ENCODE measurements at regions not wholly inside any gene's neighbourhood (a gene's known extent, or its start where the extent isn't known, plus 50 kb on each side); places are given as distances from the start of the nearest gene placed in this dataset.

GRCh38 chr15:70340494-70340870 lies 242.8 kb upstream of the TLE3 start:
- no peak for DNase-seq

- no peak for DNase-seq
These were observed 242.1 kb upstream of the TLE3 start for GRCh38 chr15:70339571-70340493.

GRCh38 chr15:70337277-70338186 lies 239.8 kb upstream of the TLE3 start:
- no peak for DNase-seq

- DNase-seq, result no peak
These were observed 238.8 kb upstream of the TLE3 start for GRCh38 chr15:70336425-70337009.

- no peak for DNase-seq
These were observed 236.6 kb upstream of the TLE3 start for GRCh38 chr15:70334286-70334685.

GRCh38 chr15:70329179-70329578 lies 231.5 kb upstream of the TLE3 start:
- DNase-seq, result no peak

GRCh38 chr15:70328679-70329115 lies 231.0 kb upstream of the TLE3 start:
- DNase-seq, result no peak

- no peak for DNase-seq
These were observed 230.3 kb upstream of the TLE3 start for GRCh38 chr15:70327856-70328678.

GRCh38 chr15:70327328-70327855 lies 229.7 kb upstream of the TLE3 start:
- DNase-seq, result no peak

- no peak for DNase-seq
These were observed 226.6 kb upstream of the TLE3 start for GRCh38 chr15:70324001-70324974.

- DNase-seq, result no peak
These were observed 225.6 kb upstream of the TLE3 start for GRCh38 chr15:70323111-70323851.

GRCh38 chr15:70322051-70322668 lies 224.4 kb upstream of the TLE3 start:
- DNase-seq, result no peak

GRCh38 chr15:70321172-70321819 lies 223.6 kb upstream of the TLE3 start:
- no peak for DNase-seq

- no peak for DNase-seq
These were observed 222.8 kb upstream of the TLE3 start for GRCh38 chr15:70320482-70320881.

GRCh38 chr15:70320077-70320476 lies 222.4 kb upstream of the TLE3 start:
- no peak for DNase-seq

- DNase-seq, result no peak
These were observed 221.7 kb upstream of the TLE3 start for GRCh38 chr15:70319466-70319865.

GRCh38 chr15:70318594-70319465 lies 221.1 kb upstream of the TLE3 start:
- no peak for DNase-seq

- no peak for DNase-seq
These were observed 218.4 kb upstream of the TLE3 start for GRCh38 chr15:70316059-70316600.
